Rectal smooth muscle tissue (tissue), 1 donor: ENCODE measurements at regions not wholly inside any gene's neighbourhood (a gene's known extent, or its start where the extent isn't known, plus 50 kb on each side); places are given as distances from the start of the nearest gene placed in this dataset.
"Not testable (repeated sequence)": the region's sequence is repeated elsewhere in the genome, so short reads cannot be mapped to it uniquely, and the experiment has no call there.

ENCODE experiments used
- H3K27ac ChIP-seq: one replicate; pipeline ENCODE4 v1.7.0; 2013; ENCODE audit warnings: low read depth, low read length, inconsistent platforms
- H3K27me3 ChIP-seq: one replicate; pipeline ENCODE4 v1.7.0; 2013; ENCODE audit warnings: low read length; ENCODE audit not compliant: control insufficient read depth, insufficient read depth
- H3K36me3 ChIP-seq: one replicate; pipeline ENCODE4 v1.7.0; 2013; ENCODE audit warnings: low read length; ENCODE audit not compliant: control insufficient read depth, insufficient read depth
- H3K4me1 ChIP-seq: one replicate; pipeline ENCODE4 v1.7.0; 2013; ENCODE audit warnings: low read length; ENCODE audit not compliant: control insufficient read depth, insufficient read depth
- H3K4me3 ChIP-seq: one replicate; pipeline ENCODE4 v1.7.0; 2013; ENCODE audit warnings: low read length
- H3K9ac ChIP-seq: one replicate; pipeline ENCODE4 v1.7.0; 2013; ENCODE audit warnings: low read length

DNA sequence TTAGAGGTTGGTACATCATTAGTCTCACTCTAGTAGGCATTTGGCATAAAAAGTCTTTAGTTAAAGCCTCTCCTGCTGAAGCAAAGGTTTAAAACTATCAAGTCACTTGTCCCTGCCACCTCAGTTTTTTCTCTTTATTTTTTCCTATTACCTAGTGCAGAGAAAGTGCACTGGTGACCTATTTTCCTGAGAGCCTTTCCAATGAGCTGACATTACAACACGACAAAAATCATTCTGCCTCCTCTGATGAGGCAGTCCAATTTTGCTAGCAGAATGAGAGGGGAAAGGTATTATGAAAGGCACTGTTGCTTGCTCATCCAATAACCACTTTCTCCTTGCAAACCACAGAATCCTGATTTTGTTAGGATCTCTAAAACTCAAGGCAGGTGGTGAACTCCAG, 73.3 kb upstream of the SGK1 start:
- no peak overlapping the region for H3K4me3 ChIP-seq
- H3K4me1 ChIP-seq, result no peaks in the 10 kb centered on the region
- no peaks in the 10 kb centered on the region for H3K27me3 ChIP-seq
- H3K27ac ChIP-seq, result no peak overlapping the region
- no peak overlapping the region for H3K9ac ChIP-seq
- no peaks in the 10 kb centered on the region for H3K36me3 ChIP-seq

DNA sequence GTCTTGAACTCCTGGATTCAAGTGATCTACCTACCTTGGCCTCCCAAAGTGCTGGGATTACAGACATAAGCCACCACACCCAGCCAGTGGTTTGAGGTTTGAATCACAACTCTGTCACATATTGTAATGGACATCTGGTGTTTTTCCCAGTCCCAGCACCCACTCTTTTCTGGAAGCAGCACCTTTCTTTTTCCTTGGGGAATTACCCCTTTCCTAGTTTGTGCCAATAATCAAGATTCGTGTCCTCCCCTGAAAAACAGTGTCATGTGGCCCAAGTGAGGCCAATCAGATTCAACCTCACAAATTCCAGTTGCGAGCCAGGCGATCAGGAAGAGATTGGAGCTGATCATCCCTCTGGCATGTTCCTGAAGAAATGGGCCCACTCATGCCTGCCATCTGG, 71.7 kb upstream of the SGK1 start:
- Histone ChIP-seq H3K4me3 (no peak overlapping the region), H3K27ac (no peak overlapping the region), H3K36me3 (no peaks in the 10 kb centered on the region), H3K4me1 (no peaks in the 10 kb centered on the region), H3K27me3 (no peaks in the 10 kb centered on the region), H3K9ac (no peak overlapping the region)

GRCh38 chr6:134389129-134389528, 71.2 kb upstream of the SGK1 start:
- Histone ChIP-seq H3K27me3 (no peaks in the 10 kb centered on the region), H3K27ac (no peak overlapping the region), H3K36me3 (no peaks in the 10 kb centered on the region), H3K4me1 (no peaks in the 10 kb centered on the region), H3K4me3 (no peak overlapping the region), H3K9ac (no peak overlapping the region)

GRCh38 chr6:134386482-134386881, 68.6 kb upstream of the SGK1 start:
- H3K27ac ChIP-seq, H3K4me3 ChIP-seq, H3K4me1 ChIP-seq, H3K27me3 ChIP-seq, H3K36me3 ChIP-seq, H3K9ac ChIP-seq: not testable (repeated sequence)

DNA sequence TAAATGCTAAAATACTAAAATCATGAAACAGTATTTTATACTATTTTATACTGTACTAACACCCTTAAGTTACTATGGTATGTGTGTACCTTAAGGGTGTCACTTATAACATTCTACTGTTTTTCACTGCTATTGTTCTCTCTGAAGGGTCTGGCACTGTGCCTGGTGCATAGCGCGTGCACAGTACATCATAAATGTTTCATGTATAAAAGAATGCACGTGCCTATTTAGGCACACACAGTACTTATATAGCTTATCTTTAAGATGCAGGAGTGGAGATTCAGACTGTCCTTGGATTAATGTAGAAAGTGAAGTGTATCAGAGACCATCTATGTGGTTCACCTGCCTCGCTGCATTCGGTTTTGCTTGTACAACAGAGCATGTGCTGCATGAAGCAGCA, 64.0 kb upstream of the SGK1 start:
- H3K4me3 ChIP-seq, result no peak overlapping the region
- no peak overlapping the region for H3K9ac ChIP-seq
- no peak overlapping the region for H3K27ac ChIP-seq
- no peaks in the 10 kb centered on the region for H3K4me1 ChIP-seq
- no peaks in the 10 kb centered on the region for H3K36me3 ChIP-seq
- no peaks in the 10 kb centered on the region for H3K27me3 ChIP-seq

GRCh38 chr6:134379599-134379998, 61.7 kb upstream of the SGK1 start:
- H3K36me3 ChIP-seq, result no peaks in the 10 kb centered on the region
- H3K4me3 ChIP-seq, result no peak overlapping the region
- H3K4me1 ChIP-seq, result no peaks in the 10 kb centered on the region
- H3K9ac ChIP-seq, result no peak overlapping the region
- no peak overlapping the region for H3K27ac ChIP-seq
- H3K27me3 ChIP-seq, result no peaks in the 10 kb centered on the region

DNA sequence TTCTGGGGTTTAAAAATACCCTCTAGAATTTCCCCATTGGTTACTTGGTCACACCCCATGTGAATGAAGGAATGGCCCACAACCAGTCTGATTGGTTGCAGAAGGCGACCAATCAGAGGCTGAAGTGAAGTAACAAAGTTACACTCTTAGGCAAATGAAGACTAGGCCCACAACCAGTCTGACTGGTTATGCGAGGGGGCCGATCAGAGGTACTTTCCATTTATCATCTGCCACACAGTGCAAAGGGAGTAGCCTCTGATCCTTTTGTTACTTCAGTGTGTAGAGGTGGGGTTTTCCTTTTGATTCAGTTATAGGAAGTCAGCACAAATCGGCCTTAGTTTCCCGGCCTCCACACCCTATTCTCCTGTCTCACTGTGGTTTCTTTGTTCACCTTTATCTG, 61.2 kb upstream of the SGK1 start:
- Histone ChIP-seq H3K4me3 (no peak overlapping the region), H3K27ac (no peak overlapping the region), H3K36me3 (no peaks in the 10 kb centered on the region), H3K9ac (no peak overlapping the region), H3K4me1 (no peaks in the 10 kb centered on the region), H3K27me3 (no peaks in the 10 kb centered on the region)

DNA sequence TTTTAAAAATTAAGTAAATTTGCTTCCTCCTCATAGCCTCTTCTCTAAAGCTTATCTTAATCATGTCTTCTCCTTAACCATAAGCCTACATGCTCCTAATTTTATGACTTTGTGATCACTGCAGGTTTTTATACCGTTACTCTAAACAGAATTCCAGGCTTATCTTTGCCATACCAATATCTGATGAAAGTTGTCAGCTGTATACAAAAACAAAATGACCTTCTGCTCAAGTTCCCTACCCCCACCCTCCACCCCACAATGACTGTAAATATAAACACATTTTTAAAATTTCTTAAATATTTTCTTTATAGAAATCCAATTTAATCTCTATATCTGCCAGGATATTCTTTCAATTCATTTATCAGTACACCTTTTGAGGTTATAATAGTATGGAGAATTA, 60.5 kb upstream of the SGK1 start:
- Histone ChIP-seq H3K4me1 (no peaks in the 10 kb centered on the region), H3K36me3 (no peaks in the 10 kb centered on the region), H3K27me3 (no peaks in the 10 kb centered on the region), H3K9ac (no peak overlapping the region), H3K4me3 (no peak overlapping the region), H3K27ac (no peak overlapping the region)

DNA sequence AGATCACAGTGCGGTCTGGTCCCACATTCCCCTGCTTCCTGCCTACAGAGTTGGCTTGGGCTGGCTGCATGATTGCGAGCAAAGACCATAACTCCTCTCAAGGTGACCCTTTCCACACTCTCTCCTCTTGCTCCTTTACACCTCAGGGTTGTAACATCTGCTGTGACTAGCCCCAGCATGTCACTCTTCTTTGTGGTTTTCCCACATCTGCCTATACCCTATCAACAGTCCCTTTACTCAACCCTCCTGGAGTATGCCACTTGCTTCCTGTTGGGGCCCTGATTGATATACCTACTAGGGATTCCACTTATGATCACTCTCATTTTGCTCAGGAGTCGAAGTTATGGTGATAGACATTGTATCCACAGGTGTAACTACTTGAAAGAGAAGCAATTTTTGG, 58.9 kb upstream of the SGK1 start:
- no peaks in the 10 kb centered on the region for H3K27me3 ChIP-seq
- H3K4me3 ChIP-seq, result no peak overlapping the region
- H3K4me1 ChIP-seq, result no peaks in the 10 kb centered on the region
- no peaks in the 10 kb centered on the region for H3K36me3 ChIP-seq
- H3K9ac ChIP-seq, result no peak overlapping the region
- no peak overlapping the region for H3K27ac ChIP-seq

DNA sequence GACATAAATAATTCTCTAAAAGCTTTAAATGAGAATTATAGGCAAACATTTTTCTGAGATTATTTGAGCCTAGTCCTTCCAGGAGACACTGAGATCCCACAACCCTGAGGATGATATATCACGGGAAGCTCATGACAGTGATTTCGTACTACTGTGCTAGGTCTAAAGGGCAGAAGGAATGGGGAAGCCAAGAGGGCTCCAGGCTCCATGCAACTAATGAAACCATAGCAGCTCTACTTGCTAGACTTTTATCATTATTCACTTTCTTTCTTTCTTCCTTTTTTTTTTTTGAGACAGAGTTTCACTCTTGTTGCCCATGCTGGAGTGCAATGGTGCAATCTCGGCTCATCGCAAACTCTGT, 57.3 kb upstream of the SGK1 start:
- Histone ChIP-seq H3K36me3 (no peaks in the 10 kb centered on the region), H3K4me1 (no peaks in the 10 kb centered on the region), H3K9ac (no peak overlapping the region), H3K4me3 (no peak overlapping the region), H3K27me3 (no peaks in the 10 kb centered on the region), H3K27ac (no peak overlapping the region)

GRCh38 chr6:134374491-134375219, 56.7 kb upstream of the SGK1 start:
- Histone ChIP-seq H3K36me3 (no peaks in the 10 kb centered on the region), H3K4me1 (no peaks in the 10 kb centered on the region), H3K9ac (no peak overlapping the region), H3K27me3 (no peaks in the 10 kb centered on the region), H3K27ac (no peak overlapping the region), H3K4me3 (no peak overlapping the region)

DNA sequence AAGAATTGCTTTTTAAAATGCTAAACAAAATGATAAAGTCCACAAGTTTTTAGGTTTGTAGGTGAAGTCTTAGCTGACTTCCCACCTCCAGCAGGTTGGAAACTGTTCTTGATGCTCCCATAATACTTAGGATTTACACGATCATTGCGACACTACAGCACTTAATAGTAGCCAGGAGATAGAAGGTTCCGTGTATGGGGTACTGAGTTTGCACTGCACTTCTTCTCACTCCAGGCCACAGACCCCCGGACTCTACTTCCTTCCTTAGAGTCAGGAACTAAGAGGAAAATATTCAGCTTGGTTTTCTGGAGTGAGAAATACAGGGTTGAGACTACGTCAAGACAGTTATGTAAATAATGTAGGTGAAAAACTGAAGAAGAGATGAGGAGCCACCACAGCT, 56.1 kb upstream of the SGK1 start:
- H3K4me3 ChIP-seq, result no peak overlapping the region
- H3K27ac ChIP-seq, result no peak overlapping the region
- H3K36me3 ChIP-seq, result no peaks in the 10 kb centered on the region
- H3K27me3 ChIP-seq, result no peaks in the 10 kb centered on the region
- no peaks in the 10 kb centered on the region for H3K4me1 ChIP-seq
- H3K9ac ChIP-seq, result no peak overlapping the region

DNA sequence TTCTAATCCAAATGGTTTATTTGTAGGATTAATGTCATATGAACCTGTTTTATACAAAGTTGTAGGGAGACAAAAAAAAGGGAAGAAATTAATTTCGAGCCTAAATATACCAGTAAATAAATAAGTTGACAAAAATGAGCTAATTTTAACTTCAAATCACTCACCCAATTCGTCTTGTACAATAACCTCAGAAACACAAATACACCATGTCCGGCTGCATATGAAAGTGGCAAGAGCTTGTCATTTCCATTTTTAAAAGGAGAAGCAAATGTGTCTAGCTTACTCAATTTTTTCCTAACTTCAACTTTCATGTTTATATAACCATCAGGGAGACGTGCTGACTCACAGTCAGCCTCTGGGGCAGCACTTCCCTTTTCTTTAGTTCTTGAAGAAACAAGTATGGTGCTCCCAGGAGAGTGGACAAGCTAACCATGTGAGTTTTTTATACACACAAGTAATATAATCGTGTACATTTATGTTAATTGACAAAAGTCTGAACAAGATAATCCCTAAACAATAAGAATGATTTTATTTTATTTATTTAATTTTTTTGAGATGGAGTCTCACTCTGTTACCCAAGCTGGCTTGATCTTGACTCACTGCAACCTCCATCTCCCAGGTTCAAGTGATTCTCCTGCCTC, 55.5 kb upstream of the SGK1 start:
- H3K9ac ChIP-seq, result no peak overlapping the region
- H3K36me3 ChIP-seq, result no peaks in the 10 kb centered on the region
- H3K27ac ChIP-seq, result no peak overlapping the region
- no peak overlapping the region for H3K4me3 ChIP-seq
- no peaks in the 10 kb centered on the region for H3K27me3 ChIP-seq
- H3K4me1 ChIP-seq, result no peaks in the 10 kb centered on the region
